Activated CD4-positive, alpha-beta T cell treated with anti-CD3 and anti-CD28 coated beads, Interleukin-2, Interleukin-4, amounts not matched to agents 100 ng/mL and 50 ng/mL, durations not matched to agents 16 hours and 8 hours (primary cell): ENCODE measurements at regions not wholly inside any gene's neighbourhood (a gene's known extent, or its start where the extent isn't known, plus 50 kb on each side); places are given as distances from the start of the nearest gene placed in this dataset.
A peak's percentile ranks its signal among the peaks of the same experiment; 100 is the strongest.

Experiments used
- DNase-seq: peaks from one replicate; pipeline ENCODE4 v3.0.0-alpha.2; 2020; ENCODE audit warnings: low spot score

DNA sequence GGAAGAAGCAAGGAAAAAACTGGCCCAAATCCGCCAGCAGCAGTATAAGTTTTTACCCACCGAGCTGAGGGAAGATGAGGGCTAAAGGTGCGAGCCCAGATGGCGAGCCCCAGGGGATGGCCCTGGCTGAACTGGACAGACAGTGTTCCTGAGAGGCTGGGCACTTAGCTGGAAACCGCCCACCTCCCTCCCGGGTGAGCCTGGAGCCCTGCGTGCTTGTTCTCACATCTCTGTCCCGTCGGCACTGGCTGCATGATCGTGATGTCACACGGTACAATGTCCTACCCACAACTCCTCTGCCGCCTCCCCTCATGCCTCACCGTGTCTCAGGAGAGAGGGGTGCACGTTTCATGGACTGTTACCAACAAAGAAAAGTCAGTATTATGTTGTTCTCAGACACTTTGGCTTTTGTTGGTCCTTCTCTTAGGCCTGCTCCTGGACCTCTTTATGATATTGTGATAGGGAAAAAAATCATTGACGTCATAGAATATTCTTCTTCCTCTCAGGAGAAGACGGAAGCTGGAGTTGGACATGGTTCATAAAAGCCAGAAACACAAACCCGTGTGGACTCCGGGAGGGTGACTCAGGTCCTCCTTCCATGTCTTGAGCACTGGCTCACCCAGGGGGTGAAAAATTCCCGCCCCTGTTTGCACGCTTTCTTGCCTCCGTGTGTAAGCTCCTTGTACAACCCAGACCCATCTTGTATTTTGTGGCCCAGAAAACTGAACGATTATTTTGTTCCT lies 201.8 kb upstream of the TPM1 start:
- DNase-seq, result no peak

DNA sequence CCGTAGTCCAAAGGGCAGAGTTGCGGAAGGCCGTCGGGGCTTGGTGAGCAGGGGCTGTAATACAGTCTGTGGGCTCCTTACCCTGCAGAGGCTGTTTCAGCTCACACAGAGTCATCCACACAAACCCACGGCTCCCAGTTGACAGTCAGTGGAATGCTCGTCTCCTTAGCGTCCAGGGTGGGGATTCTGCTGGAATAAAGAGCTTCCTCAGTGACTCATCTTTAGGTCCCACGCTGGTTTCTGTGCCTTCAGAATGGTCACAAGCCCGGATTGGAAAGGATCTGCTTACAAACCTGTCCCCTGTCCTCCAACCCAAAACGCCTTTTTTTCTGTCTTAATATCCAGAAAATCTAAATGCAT lies 201.3 kb upstream of the TPM1 start:
- no peak for DNase-seq

GRCh38 chr15:62841891-62842559 lies 200.5 kb upstream of the TPM1 start:
- no peak for DNase-seq

DNA sequence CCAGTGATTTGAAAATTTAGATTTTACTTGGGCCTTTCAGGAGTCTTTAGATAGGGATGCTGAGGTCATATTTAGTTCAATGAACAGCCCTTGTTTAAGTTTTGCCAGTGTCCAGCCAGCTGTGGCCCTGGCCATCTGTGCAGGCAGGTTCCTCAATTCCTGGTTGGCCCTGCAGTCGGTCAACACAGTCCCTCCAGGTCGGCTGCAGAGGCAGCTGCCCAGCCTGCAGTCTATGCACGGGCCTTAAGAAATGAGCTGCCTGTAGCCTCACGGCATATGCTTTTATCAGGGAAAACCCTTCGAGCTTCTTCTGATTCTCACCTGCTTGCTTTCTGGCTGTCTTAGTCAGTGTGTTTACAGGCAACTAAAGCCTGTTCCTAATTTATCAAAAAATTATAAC lies 199.2 kb upstream of the TPM1 start:
- no peak for DNase-seq

- DNase-seq, result no peak
These were observed 197.8 kb upstream of the TPM1 start for GRCh38 chr15:62844564-62845240.

DNA sequence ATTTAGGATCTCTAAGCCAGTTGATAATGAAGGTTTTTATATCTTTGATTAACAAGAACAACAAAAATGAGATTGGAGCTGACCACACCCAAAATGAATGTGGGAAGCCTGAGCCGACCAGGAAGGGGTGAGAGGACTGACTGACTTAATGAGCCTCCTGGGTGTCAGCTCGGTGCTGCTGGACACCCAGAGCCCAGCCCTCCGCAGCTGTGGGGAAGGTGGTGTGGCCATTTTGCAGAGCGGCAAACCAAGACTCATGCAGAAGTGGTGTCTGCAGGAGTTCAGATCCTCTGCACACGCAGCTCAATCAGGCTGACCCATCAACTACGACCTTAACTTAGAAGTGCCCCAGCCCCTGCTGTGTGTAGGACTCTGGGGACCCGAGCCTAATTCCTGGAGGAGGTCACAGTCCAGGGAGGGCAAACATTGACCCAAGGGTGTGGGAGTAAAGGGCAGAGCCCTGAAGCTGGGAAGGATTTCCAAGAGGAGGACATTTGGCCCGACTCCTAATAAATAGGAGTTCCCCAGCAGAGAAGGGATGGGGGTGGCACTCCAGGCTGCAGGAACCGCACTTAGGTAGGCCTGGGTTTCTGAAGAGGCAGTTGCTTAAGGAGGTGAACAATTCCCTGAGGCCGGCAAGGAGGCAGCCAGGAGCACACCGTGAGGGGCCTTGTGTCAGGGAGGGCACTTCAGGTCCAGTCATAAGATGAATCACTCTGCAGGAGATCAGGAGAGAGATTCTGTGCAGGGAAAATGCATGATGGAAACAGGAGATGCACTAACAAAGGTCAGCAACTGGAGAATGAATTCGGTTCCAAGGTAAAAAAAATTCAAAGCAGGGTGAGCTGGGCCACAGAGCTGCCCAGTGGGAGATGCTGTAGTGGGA lies 197.1 kb upstream of the TPM1 start:
- DNase-seq, result no peak

- no peak for DNase-seq
These were observed 196.3 kb upstream of the TPM1 start for GRCh38 chr15:62846131-62846804.

DNA sequence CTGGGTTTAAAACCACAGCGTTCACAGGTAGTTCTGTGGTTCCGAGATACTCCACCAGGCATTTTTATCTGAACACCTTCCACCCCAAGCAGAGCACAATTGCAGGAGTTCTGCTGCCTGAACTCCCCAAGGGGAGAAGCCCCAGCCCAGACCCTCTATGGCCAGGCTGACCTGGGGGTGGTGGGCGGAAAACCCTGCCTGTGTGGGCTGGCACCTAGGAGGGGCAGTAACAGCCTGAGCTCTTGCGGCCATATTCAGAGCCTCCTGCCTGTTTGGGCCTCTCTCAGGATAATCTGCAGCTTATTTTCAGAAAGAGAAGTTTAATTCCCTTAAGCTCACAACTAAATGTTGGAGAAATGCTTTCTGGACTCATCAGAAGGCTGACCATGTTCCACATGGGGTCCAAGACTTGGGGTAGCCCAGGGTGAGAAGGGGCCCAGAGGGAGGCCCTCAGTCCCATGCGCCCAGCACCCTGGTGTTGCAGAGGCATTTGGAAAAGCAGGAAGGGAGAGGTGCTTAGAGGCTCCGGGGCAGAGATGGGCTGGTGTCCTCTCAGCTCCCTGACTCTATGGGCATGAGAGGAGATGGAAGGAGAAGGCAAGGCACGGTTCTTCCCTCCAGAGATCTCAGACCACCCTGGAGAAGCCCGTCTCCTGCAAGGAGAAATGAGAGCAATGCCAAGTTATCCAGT lies 195.6 kb upstream of the TPM1 start:
- no peak for DNase-seq

GRCh38 chr15:62847900-62848489 lies 194.6 kb upstream of the TPM1 start:
- DNase-seq, result peak; percentile 50

- no peak for DNase-seq
These were observed 193.9 kb upstream of the TPM1 start for GRCh38 chr15:62848632-62849050.

- DNase-seq, result no peak
These were observed 193.0 kb upstream of the TPM1 start for GRCh38 chr15:62849316-62850106.

DNA sequence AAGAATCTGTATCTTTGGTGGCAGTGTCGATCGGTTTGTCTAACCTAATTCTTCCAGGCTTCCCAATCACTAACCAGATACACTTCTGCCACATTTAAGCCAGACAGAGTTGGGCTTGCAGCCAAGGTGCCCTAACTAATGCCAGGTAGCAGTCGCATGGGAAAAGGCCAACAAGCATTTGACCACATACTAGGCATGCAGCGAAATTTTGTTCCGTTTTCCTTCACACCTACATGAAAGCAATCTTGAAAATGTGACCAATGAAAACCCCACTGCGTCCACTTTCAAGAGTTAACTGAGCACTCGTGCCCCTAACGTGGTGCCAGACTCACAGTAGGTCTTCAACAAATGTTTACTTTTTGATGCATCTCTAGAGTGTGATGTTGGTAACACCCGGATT lies 192.2 kb upstream of the TPM1 start:
- no peak for DNase-seq

- no peak for DNase-seq
These were observed 191.7 kb upstream of the TPM1 start for GRCh38 chr15:62850791-62851291.

DNA sequence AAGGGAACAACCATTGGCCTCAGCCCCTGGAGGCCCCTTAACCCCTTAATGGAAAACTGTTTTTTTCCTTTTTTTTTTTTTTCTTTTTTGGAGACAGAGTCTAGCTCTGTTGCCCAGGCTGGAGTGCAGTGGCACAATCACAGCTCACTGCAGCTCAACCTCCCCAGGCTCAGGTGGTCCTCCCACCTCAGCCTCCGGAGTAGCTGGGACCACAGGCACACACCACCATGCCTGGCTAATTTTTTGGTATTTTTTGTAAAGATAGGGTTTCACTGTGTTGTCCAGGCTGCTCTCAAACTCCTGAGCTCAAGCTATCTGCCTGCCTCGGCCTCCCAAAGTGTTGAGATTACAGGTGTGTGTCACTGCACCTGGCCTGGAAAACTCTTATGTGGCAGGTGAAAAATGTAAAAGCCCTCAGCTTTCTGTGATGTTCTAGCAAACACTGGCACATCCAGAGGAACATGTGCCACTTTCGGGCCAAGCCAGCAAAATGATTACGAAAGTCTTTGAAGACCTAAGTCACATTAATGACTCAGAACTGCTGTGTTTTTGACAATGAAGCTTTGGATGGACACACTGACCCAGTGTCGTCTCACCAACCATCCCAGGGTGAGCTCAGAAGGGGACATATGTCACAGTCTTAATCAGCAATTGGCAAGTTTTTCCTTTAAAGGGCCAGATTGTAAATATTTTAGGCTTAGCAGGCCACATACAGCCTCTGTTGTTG lies 189.3 kb upstream of the TPM1 start:
- no peak for DNase-seq

DNA sequence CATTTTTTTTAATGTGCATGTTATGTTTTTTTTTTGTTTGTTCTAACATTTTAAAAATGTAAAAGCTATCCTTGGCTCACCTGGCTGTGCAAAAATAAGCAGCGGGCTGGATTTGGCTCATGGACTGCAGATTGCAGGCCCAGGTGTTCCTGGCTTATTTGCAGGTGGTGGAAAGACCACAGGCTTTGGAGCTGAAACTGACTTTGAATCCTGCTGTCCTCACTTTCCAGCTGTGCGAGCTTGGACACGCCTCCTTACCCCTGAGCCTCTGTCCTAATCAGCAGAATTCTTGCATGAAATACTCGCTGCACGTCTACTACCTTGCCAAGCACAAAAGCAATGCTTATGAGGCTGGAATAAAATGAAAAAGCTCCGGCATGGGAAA lies 188.7 kb upstream of the TPM1 start:
- no peak for DNase-seq

GRCh38 chr15:62854420-62855084 lies 188.0 kb upstream of the TPM1 start:
- DNase-seq, result no peak

DNA sequence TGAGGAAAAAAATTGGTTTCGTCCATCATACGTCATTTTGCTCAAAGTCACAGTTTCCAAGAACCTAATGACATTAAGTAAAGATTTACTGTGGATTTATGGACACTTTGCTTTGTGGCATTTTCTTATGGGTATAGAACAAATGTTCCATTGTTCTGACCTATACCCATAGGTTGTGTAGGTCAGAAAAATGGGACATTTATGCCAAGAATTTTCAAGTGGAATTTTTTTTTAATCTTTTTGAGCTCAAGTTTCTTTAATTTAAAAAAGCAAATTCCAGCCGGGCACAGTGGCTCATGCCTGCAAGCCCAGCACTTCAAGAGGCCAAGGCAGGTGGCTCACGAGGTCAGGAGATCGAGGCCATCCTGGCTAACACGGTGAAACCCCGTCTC lies 187.5 kb upstream of the TPM1 start:
- no peak for DNase-seq

- no peak for DNase-seq
These were observed 185.9 kb upstream of the TPM1 start for GRCh38 chr15:62856466-62857246.
